GM12875 (cell line): ENCODE measurements at regions not wholly inside any gene's neighbourhood (a gene's known extent, or its start where the extent isn't known, plus 50 kb on each side); places are given as distances from the start of the nearest gene placed in this dataset.

ENCODE experiments used
- H3K4me3 ChIP-seq: one replicate; pipeline ENCODE4 v1.5.1; 2011; ENCODE audit warnings: low read depth, low read length, control low read depth
- TF ChIP-seq, protein P1 (sequence below): IDR thresholded peaks from 2 replicates; pipeline ENCODE4 v1.5.1; 2011; ENCODE audit warnings: low read depth, mild to moderate bottlenecking, control low read depth, inconsistent platforms, low read length, moderate library complexity, borderline replicate concordance; ENCODE audit not compliant: insufficient read depth

DNA sequence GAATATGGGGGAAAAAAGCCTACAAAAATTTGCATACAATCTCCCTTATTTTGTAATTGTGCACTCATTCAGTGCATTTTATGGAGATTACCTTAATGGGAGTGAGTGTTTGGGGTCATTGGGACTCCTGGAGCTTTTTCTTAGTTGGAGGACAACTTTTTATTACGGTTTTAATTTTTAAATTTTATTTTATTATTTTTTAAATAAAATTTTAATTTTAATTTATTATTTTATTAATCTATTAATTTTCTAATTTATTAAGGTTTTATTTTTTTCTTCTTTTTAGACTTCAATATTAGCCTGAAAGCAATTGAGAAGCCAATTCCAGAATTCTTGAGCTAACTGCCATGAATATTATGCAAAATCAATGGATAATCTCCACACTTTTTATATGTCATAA is 355.0 kb downstream of the SOCS6 start:
- no peak overlapping the region for H3K4me3 ChIP-seq

DNA sequence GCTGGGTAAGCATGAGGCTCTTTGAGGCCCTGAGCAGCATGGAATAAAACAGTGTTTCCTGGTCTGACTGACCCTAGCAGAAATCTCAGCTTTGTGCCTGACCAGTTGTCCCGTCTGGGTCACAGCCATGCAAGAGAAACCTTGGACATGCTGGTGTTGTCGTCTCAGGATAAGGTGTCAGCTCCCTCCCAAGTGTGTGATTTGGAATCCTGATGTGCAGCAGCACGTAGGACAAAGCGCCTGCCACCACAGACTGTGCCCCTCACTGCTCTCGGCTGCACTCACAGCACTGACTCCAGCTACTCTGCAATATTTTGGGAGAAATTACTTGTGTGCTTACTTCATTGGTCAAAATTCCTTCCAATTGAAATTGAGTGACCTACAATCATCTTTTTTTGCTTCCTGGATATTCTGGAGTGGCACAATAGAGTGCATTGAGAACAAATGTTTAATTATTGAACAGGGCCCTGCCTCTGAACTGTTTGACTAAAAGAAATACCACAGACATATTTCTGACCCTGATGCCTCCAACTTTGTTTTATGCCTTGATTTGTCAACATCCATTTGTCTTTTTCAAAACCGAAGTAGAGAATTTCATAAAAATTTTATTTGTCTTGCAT is 352.4 kb downstream of the SOCS6 start:
- TF ChIP-seq, protein P1, sequence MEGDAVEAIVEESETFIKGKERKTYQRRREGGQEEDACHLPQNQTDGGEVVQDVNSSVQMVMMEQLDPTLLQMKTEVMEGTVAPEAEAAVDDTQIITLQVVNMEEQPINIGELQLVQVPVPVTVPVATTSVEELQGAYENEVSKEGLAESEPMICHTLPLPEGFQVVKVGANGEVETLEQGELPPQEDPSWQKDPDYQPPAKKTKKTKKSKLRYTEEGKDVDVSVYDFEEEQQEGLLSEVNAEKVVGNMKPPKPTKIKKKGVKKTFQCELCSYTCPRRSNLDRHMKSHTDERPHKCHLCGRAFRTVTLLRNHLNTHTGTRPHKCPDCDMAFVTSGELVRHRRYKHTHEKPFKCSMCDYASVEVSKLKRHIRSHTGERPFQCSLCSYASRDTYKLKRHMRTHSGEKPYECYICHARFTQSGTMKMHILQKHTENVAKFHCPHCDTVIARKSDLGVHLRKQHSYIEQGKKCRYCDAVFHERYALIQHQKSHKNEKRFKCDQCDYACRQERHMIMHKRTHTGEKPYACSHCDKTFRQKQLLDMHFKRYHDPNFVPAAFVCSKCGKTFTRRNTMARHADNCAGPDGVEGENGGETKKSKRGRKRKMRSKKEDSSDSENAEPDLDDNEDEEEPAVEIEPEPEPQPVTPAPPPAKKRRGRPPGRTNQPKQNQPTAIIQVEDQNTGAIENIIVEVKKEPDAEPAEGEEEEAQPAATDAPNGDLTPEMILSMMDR, result no peak

More for the DNA sequence above, 355.0 kb downstream of the SOCS6 start:
- TF ChIP-seq, protein P1, result no peak

DNA sequence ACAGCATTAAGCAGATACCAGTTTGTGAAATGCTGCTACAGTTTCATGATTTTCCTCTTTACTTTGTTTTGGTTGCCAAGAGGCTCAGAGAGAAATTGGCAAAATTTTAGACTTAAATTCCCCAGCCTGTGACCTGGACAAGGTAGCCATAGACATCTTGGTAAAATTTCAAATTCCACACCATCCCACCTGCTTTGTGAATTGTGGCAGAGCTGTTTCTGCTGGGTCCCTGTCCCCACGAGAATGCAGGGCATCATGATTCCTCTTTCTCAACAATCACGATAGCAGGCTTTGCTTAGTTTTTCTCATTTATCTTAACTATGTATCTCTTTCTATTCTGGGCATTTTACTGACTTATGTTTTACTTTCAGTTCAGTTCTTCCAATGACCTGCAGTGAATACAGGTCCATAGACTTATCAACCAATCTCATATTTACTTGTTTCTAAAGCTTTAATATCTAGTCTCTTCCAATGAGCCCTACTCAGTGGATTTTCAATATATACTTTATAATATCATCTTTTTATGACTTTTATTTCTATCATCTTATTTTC is 351.6 kb downstream of the SOCS6 start:
- H3K4me3 ChIP-seq, result no peak overlapping the region
- TF ChIP-seq, protein P1, result no peak

More for the DNA sequence above, 352.4 kb downstream of the SOCS6 start:
- no peak overlapping the region for H3K4me3 ChIP-seq

GRCh38 chr18:70636991-70637390 is 348.1 kb downstream of the SOCS6 start:
- TF ChIP-seq, protein P1, result no peak
- H3K4me3 ChIP-seq, result no peak overlapping the region

- no peak overlapping the region for H3K4me3 ChIP-seq
- TF ChIP-seq, protein P1, result no peak
These were observed 345.8 kb downstream of the SOCS6 start for GRCh38 chr18:70634576-70635147.

DNA sequence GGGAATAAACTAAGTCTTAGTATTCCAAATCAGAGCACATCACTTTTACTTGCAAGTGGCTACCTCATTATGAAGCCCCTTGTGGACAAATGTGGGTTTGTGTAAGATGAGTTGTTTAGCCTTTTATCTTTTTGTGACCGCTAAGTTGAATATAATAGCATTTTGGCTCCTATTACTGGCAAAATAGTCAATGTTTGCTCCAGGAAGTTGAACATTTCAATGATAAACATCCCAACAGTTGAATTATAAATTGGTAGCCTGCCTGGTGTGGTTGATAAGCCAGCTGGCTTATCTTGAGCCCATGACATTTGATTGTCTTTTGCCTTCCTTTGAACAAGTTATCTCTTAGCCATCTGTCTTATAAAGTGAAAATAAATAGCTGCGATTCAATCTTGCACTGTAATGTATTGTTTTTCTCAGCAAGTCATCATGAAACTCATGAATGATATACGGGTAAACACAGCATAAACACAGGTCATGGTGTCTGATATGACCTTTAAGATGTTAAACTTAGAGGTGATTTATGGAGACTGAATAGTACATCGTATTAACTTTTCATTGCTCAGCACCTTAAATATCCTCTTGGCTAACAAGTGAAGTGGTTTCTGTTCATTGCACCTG is 338.4 kb downstream of the SOCS6 start:
- TF ChIP-seq, protein P1, result no peak
- H3K4me3 ChIP-seq, result no peak overlapping the region
